Stimulated activated CD4-positive, alpha-beta T cell treated with anti-CD3 and anti-CD28 coated beads, Interleukin-1b, Interleukin-23, amount 100 ng/mL, for 24 hours (primary cell): ENCODE measurements at regions not wholly inside any gene's neighbourhood (a gene's known extent, or its start where the extent isn't known, plus 50 kb on each side); places are given as distances from the start of the nearest gene placed in this dataset.

Source experiments
- DNase-seq, 4 experiments: peaks; one replicate each; pipeline ENCODE4 v3.0.0-alpha.2; 2020; ENCODE audit warnings: low read depth in 4 of 4, low spot score in 1 of 4

GRCh38 chrX:140848800-140849199 lies 139.2 kb downstream of the LINC00632 start:
- DNase-seq: no peak

GRCh38 chrX:140860718-140861117 lies 141.7 kb upstream of the SPANXB1 start:
- no peak for DNase-seq

DNA sequence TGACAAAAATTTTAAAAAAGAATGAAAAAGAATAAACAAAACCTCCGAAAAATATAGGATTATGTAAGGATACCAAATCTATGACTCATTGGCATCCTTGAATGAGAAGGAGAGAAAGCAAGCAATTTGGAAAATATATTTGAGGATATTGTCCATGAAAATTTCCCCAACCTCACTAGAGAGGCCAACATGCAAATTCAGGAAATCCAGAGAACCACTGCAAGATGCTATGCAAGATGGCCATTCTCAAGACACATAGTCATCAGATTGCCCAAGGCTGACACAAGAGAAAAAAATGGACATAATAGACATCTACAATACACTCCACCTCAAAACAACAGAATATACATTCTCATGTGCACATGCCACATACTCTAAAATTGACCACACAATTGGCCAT lies 135.9 kb upstream of the SPANXB1 start:
- DNase-seq: no peak

- DNase-seq: no peak
These were observed 89.8 kb upstream of the SPANXB1 start for GRCh38 chrX:140912606-140913005.

- DNase-seq: no peak
These were observed 88.4 kb upstream of the SPANXB1 start for GRCh38 chrX:140913802-140914501.

GRCh38 chrX:140916872-140917271 lies 85.5 kb upstream of the SPANXB1 start:
- no peak for DNase-seq

DNA sequence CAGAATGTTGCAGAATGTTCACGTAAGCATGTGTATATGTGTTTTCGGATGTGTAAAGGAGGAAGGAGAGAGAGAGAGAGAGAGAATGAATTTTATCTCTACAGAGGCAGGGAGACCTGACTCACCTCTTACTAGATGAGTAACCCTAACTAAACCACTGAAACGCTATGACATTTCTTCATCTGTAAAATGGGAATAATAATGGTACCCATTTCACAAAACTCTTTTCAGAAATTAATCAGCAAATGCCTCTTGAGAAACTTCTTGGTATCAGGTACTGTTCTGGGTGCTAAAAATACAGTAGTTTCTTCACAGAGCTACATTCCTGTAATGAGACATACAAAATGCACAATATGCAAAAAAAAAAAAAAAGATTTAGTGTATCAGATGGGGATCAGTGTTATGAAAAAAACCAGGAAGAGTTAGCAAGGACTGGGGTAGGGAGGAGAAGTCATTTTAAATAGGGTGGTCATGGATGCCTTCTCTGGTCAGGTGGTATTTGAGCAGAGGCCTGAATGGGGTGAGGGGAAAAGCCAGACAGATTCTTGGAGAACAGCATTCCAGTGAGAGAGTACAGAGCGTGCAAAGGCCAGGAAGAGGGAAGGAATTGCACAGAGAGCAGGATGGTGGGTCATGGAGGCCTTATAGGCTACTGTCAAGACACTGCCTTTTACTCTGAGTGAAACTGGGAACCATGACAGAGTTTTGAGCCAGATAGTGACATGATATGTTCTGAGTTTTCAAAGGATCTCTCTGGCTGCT lies 84.9 kb upstream of the SPANXB1 start:
- no peak for DNase-seq

DNA sequence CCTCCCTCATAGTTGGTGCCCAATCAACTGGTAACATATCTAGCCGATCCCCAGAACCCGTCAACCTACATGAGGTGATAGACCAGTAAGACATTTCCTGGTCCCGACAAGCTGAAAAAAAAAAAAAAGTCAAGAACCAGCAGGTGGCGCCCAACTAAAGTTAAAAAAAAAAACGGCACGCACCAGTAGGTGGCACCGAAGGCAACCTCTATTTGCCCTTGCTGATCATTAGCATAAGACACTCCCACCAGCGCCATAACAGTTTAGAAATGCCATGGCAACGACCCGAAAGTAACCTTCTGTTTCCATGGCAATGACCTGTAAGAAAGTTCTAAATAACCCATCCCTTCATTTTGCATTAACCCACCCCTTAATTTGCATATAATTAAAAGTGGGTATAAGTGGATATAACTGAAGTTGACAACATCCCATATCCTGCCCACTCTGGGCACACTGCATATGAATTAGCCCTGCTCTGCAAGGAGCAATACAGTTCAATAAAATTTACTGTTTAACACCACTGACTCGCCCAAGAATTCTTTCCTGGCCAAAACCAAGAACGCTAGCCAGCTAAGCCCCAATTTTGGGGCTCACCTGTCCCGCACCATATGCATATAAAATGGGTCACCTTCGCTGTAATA lies 83.9 kb upstream of the SPANXB1 start:
- DNase-seq: peak in 1 of 4 experiments; percentile 2

GRCh38 chrX:140920416-140920815 lies 82.0 kb upstream of the SPANXB1 start:
- DNase-seq: no peak

- DNase-seq: no peak
These were observed 79.3 kb upstream of the SPANXB1 start for GRCh38 chrX:140923118-140923517.

- DNase-seq: no peak
These were observed 73.7 kb upstream of the SPANXB1 start for GRCh38 chrX:140928739-140929138.

- DNase-seq: no peak
These were observed 69.4 kb upstream of the SPANXB1 start for GRCh38 chrX:140933016-140933415.

DNA sequence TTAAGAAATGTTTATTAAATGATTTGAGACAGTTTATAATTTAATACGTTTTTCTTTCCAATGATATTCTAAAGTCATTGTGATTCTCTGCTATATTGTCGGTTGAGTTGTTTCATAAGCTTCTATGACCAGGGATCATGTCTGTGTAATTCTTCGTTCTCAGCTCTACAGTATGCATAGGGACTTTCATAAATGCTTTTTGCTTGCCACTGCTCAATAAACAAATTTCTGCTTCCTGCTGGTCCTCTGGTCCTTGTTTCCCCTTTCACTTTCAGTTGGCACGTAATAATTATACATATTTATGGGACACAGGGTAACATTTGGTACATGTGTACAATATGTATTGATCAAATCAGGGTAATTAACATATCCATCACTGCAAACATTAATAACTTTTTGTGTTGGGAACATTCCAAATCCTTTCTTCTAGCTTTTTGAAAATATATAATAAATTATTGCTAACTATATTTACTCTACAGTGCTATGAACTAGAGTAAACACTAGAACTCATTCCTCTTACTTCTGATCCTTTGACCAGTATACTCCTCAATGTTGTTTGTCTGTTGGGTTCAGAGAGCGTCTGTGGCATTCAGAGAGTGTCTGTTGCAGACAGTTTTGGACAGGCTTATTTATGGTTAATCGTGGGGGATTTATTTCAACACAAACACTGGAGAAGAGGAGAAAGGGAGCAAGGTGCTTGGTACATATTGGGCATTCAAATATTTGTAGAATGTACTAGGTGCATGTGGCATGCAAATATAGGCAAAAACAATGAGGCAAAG lies 68.3 kb upstream of the SPANXB1 start:
- no peak for DNase-seq

- DNase-seq: no peak
These were observed 58.9 kb upstream of the SPANXB1 start for GRCh38 chrX:140943513-140943912.

DNA sequence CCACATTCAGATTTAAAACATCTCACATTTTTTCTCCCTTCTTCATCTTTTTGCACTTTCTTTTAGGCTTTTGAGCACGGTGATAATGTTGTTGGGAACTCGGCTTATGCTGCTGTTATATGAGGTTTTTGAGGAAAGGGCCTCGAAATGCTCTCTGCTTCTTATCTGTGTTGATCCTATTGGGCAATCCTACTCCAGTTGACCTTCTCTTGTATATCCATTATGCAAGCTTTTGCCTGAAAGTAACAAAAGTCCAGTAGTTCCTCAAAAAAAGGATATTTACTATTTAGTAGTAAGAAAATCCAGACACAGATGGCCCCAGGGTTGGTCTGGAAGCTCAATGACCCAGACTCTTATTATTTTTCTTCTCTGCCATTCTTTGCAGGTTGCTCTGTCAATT lies 57.7 kb upstream of the SPANXB1 start:
- no peak for DNase-seq

DNA sequence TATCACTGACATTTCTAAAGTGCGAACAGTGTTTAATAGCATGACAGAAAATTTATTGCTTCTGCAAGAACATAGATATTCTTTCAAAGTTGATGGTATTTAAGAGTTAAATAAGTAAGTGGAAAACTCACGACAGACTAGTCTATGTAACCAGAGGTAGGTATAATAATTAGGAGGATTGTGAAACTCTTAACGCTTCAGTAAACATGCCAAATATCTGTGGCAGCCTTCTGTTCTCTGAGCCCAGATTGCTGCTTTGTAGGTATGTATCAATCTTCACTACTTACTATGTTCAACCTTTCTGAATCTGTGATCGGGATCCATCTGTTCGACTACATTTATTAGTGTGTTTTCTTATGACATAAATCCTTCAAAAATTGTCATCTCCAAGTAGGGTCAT lies 53.6 kb upstream of the SPANXB1 start:
- DNase-seq: no peak

DNA sequence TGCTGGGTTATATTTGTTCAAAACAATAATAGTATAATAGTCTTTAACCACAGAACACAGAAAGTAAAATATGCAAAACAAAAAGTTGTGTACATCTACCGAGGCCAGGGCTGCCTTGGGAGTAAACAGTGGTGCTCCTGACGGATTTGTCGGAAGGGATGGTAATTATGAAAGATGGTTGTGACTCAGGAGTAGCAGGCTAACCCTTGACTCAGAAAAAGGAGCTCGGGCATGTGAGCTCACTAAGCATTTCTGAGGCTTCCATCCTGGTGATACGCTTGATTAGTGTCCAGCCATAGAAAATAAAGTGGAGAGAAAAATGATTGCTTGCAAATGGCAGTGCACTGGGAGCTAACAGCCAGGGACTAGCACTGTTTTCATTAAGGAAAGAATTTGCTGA lies 53.2 kb upstream of the SPANXB1 start:
- no peak for DNase-seq
